ENCODE measurements at regions not wholly inside any gene's neighbourhood (a gene's known extent, or its start where the extent isn't known, plus 50 kb on each side); places are given as distances from the start of the nearest gene placed in this dataset.

DNA sequence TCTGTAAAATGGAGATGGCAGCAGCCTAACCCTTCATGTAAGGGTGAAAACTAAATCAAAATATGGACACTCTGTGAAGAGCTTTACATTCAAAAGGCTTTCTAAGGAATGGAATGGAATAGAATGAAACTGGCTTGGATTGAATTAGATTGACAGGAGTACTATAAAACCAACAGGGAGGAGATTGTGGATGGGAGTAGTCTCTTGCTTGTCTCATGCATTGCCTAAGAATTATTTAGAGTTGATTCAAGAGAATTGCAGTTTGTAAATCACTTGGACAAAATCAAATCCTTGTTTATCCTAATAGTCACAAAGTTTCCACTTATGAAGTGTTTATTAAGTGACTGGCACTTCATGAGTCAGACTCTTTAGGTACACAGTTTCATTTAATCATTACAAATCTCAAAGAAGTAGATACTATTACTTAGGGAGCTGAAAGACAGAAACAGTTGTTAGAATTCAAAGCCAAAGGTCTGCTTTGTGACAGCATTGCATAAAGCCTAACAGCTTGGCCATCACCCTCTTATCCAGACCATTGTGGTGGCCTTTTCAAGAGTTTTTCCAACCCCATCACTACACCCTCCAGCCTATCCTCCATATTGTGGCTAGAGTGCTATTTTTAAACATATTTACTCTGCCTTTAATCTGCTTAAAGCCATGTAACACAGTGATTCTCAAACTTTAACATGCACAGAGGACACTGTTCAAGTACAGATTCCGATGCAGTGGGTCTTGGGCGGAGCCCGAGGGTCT, 91.9 kb upstream of the GHITM start:
- Histone ChIP-seq H3K4me3 (ENCODE audit: low read length, poor library complexity, severe bottlenecking) (no peak overlapping the region), H3K4me1 (ENCODE audit: insufficient read depth, low read length, poor library complexity, severe bottlenecking) (no peaks in the 10 kb centered on the region), H3K9ac (ENCODE audit: low read depth, low read length, poor library complexity, severe bottlenecking) (no peak overlapping the region), H3K9me2 (replicated peaks; ENCODE audit: low read depth, low read length) (no peaks in the 10 kb centered on the region), H3K79me2 (ENCODE audit: insufficient read depth, low read length) (no peaks in the 10 kb centered on the region), H3F3A (ENCODE audit: low read depth) (no peaks in the 10 kb centered on the region), H3K4me2 (ENCODE audit: low read depth, low read length, poor library complexity, severe bottlenecking) (no peak overlapping the region), H3K36me3 (ENCODE audit: insufficient read depth, low read length) (no peaks in the 10 kb centered on the region), H3K27me3 (ENCODE audit: insufficient read depth, low read length, poor library complexity, severe bottlenecking) (no peaks in the 10 kb centered on the region), H2AFZ (ENCODE audit: low read length) (no peak overlapping the region), H3K9me3 (ENCODE audit: insufficient read depth, low read depth, low read length) (no peaks in the 10 kb centered on the region), H4K20me1 (ENCODE audit: insufficient read depth, low read length, poor library complexity, severe bottlenecking) (no peaks in the 10 kb centered on the region)
- TF ChIP-seq EZH2phosphoT487 (IDR thresholded peaks at IDR 0.05; ENCODE audit: borderline replicate concordance) (no peak), CTCF (conservative IDR thresholded peaks at IDR 0.05; ENCODE audit: low read length) (no peak)

DNA sequence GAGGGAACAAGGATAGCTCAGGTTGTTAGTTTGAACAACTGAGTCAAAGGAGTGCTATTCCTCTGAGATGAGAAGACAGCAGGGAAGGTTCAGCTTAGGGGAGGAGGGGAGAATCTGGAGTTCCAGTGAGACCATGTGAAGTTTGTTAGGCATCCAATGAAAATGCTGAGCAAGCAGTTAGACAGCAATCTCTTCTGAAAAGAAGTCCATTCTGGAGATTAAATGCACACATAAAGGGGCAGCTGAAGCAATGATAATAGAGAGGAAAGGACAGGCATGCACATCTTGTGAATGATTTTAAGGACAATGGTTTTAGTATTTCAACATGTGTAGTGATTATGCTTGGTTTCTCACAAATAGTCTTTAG, 89.7 kb upstream of the GHITM start:
- no peaks in the 10 kb centered on the region for H4K20me1 ChIP-seq (ENCODE audit: insufficient read depth, low read length, poor library complexity, severe bottlenecking)
- no peak overlapping the region for H3K4me3 ChIP-seq (ENCODE audit: low read length, poor library complexity, severe bottlenecking)
- no peaks in the 10 kb centered on the region for H3F3A ChIP-seq (ENCODE audit: low read depth)
- no peak overlapping the region for H3K9ac ChIP-seq (ENCODE audit: low read depth, low read length, poor library complexity, severe bottlenecking)
- TF ChIP-seq CTCF (conservative IDR thresholded peaks at IDR 0.05; ENCODE audit: low read length) (no peak), EZH2phosphoT487 (IDR thresholded peaks at IDR 0.05; ENCODE audit: borderline replicate concordance) (no peak)
- no peak overlapping the region for H3K4me2 ChIP-seq (ENCODE audit: low read depth, low read length, poor library complexity, severe bottlenecking)
- no peaks in the 10 kb centered on the region for H3K9me2 ChIP-seq (replicated peaks; ENCODE audit: low read depth, low read length)
- H2AFZ ChIP-seq (ENCODE audit: low read length) = no peak overlapping the region
- H3K79me2 ChIP-seq (ENCODE audit: insufficient read depth, low read length) = no peaks in the 10 kb centered on the region
- no peaks in the 10 kb centered on the region for H3K36me3 ChIP-seq (ENCODE audit: insufficient read depth, low read length)
- no peaks in the 10 kb centered on the region for H3K9me3 ChIP-seq (ENCODE audit: insufficient read depth, low read depth, low read length)
- no peaks in the 10 kb centered on the region for H3K4me1 ChIP-seq (ENCODE audit: insufficient read depth, low read length, poor library complexity, severe bottlenecking)
- no peaks in the 10 kb centered on the region for H3K27me3 ChIP-seq (ENCODE audit: insufficient read depth, low read length, poor library complexity, severe bottlenecking)

DNA sequence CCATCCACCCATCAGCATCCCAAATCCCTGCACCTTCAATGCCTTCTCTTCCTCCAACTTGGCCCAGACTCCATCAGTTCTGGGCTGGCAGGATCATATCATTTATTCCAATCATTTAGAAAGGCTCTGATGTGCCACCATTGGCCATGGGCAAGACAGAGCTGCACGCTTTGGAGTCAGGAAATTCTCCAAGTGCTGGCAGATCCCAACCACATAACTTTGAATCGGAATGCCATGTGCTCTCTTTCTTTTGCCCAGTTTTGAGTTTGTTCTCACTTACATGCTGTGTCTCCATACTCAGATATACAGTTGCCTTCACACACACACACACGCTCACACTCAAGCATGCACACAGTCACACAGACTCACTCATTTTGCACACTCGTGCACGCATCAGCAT, 85.7 kb upstream of the GHITM start:
- no peaks in the 10 kb centered on the region for H3K36me3 ChIP-seq (ENCODE audit: insufficient read depth, low read length)
- H3K9ac ChIP-seq (ENCODE audit: low read depth, low read length, poor library complexity, severe bottlenecking) = no peak overlapping the region
- TF ChIP-seq EZH2phosphoT487 (IDR thresholded peaks at IDR 0.05; ENCODE audit: borderline replicate concordance) = no peak
- no peak for TF ChIP-seq CTCF (conservative IDR thresholded peaks at IDR 0.05; ENCODE audit: low read length)
- no peaks in the 10 kb centered on the region for H3K27me3 ChIP-seq (ENCODE audit: insufficient read depth, low read length, poor library complexity, severe bottlenecking)
- H3K9me2 ChIP-seq (replicated peaks; ENCODE audit: low read depth, low read length) = no peaks in the 10 kb centered on the region
- no peaks in the 10 kb centered on the region for H3F3A ChIP-seq (ENCODE audit: low read depth)
- H3K79me2 ChIP-seq (ENCODE audit: insufficient read depth, low read length) = no peaks in the 10 kb centered on the region
- no peaks in the 10 kb centered on the region for H3K9me3 ChIP-seq (ENCODE audit: insufficient read depth, low read depth, low read length)
- no peak overlapping the region for H3K4me3 ChIP-seq (ENCODE audit: low read length, poor library complexity, severe bottlenecking)
- no peaks in the 10 kb centered on the region for H3K4me1 ChIP-seq (ENCODE audit: insufficient read depth, low read length, poor library complexity, severe bottlenecking)
- no peak overlapping the region for H2AFZ ChIP-seq (ENCODE audit: low read length)
- no peak overlapping the region for H3K4me2 ChIP-seq (ENCODE audit: low read depth, low read length, poor library complexity, severe bottlenecking)
- H4K20me1 ChIP-seq (ENCODE audit: insufficient read depth, low read length, poor library complexity, severe bottlenecking) = no peaks in the 10 kb centered on the region

Measured in Loucy (cell line).